ENCODE measurements at regions not wholly inside any gene's neighbourhood (a gene's known extent, or its start where the extent isn't known, plus 50 kb on each side); places are given as distances from the start of the nearest gene placed in this dataset.

- FAIRE-seq, result no peak
Observed at GRCh38 chr4:142974328-142974727, 128.2 kb upstream of the INPP4B start.

GRCh38 chr4:142975618-142976017 is 129.5 kb upstream of the INPP4B start:
- FAIRE-seq, result no peak

GRCh38 chr4:142976482-142976881 is 130.4 kb upstream of the INPP4B start:
- FAIRE-seq, result no peak

GRCh38 chr4:142977182-142977581 is 131.1 kb upstream of the INPP4B start:
- no peak for FAIRE-seq

- no peak for FAIRE-seq
Observed at GRCh38 chr4:142983065-142983464, 137.0 kb upstream of the INPP4B start.

- no peak for FAIRE-seq
Observed at GRCh38 chr4:142983589-142983988, 137.5 kb upstream of the INPP4B start.

- FAIRE-seq, result no peak
Observed at GRCh38 chr4:142984871-142985585, 138.9 kb upstream of the INPP4B start.

GRCh38 chr4:143016171-143016570 is 168.5 kb upstream of the USP38 start:
- no peak for FAIRE-seq

GRCh38 chr4:143017210-143017609 is 167.5 kb upstream of the USP38 start:
- no peak for FAIRE-seq

- FAIRE-seq, result no peak
Observed at GRCh38 chr4:143019351-143019750, 165.4 kb upstream of the USP38 start.

- FAIRE-seq, result no peak
Observed at GRCh38 chr4:143021384-143021783, 163.3 kb upstream of the USP38 start.

- FAIRE-seq, result no peak
Observed at GRCh38 chr4:143023239-143023918, 161.3 kb upstream of the USP38 start.

GRCh38 chr4:143025081-143025704 is 159.5 kb upstream of the USP38 start:
- FAIRE-seq, result no peak

- FAIRE-seq, result no peak
Observed at GRCh38 chr4:143026459-143027170, 158.1 kb upstream of the USP38 start.

GRCh38 chr4:143035661-143036060 is 149.1 kb upstream of the USP38 start:
- FAIRE-seq, result no peak

GRCh38 chr4:143036443-143036842 is 148.3 kb upstream of the USP38 start:
- no peak for FAIRE-seq

- FAIRE-seq, result no peak
Observed at GRCh38 chr4:143046454-143046853, 138.3 kb upstream of the USP38 start.

GRCh38 chr4:143046906-143047305 is 137.8 kb upstream of the USP38 start:
- FAIRE-seq, result no peak

GRCh38 chr4:143054971-143055370 is 129.7 kb upstream of the USP38 start:
- no peak for FAIRE-seq

GRCh38 chr4:143055997-143056396 is 128.7 kb upstream of the USP38 start:
- FAIRE-seq, result no peak

GRCh38 chr4:143071351-143071750 is 113.4 kb upstream of the USP38 start:
- FAIRE-seq, result no peak

- no peak for FAIRE-seq
Observed at GRCh38 chr4:143076723-143077122, 108.0 kb upstream of the USP38 start.

- no peak for FAIRE-seq
Observed at GRCh38 chr4:143082701-143083100, 102.0 kb upstream of the USP38 start.

All from islet of Langerhans (tissue), 1 donor.